Left ventricle myocardium superior (tissue), 1 donor: ENCODE measurements at regions not wholly inside any gene's neighbourhood (a gene's known extent, or its start where the extent isn't known, plus 50 kb on each side); places are given as distances from the start of the nearest gene placed in this dataset.

ENCODE experiments used
- ATAC-seq: fragments of 200-7000 bp; cut with Tn5 transposase; one replicate; pipeline ENCODE4 v1.9.1; 2020; ENCODE audit warnings: mild to moderate bottlenecking, moderate library complexity
- DNase-seq: peaks from one replicate; pipeline ENCODE4 v3.0.0-alpha.2; 2020
- intact Hi-C: fragments of 100-400 bp; cut with micrococcal nuclease; formaldehyde crosslinking; loops from one replicate; pipeline ENCODE4 v1.11.0; 2022
- donor health status: DM: no; HTN: yes; CAD: no; lungs with severe emphysema.

DNA sequence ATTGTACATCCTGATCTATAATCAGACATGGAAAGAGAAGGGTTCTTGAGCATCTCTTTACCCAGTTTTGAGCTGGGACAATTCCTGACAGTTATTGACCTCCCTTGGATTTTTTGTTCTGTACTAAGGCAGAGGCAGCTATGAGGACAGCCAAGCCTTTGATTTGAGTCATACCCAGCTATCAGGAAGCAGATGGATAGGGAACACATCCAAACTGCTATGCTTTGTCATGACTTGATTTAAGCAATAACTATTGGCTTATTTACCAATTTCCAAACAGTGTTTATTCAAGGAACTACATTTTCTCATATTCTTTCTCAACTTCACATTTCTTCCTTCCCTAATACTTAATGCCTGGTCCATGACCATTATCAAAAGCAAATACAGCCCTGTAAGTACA lies 396.4 kb upstream of the STEAP1 start:
- ATAC-seq: no peak
- DNase-seq: no peak
- intact Hi-C loops: no loop called here

DNA sequence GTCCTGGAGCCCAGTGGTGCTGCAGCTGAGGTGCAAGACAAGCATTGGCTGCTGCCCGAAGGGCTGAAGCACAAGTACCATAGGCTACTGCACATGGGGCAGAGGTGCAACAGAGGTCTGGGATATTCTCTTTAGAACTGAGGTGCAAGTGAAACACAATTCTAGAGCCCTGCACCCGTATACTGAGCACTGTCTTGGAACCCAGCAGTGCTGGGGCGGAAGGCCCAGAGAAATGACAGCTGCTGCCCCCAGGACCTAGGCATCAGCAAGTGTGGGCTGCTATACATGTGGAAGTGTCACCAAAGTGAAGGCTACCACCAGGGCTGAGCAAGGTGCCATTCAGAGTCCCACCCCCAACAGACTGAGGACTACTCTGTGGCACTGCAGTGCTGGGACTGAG lies 393.6 kb upstream of the STEAP1 start:
- intact Hi-C loops: no loop called here
- ATAC-seq: no peak
- DNase-seq: no peak

DNA sequence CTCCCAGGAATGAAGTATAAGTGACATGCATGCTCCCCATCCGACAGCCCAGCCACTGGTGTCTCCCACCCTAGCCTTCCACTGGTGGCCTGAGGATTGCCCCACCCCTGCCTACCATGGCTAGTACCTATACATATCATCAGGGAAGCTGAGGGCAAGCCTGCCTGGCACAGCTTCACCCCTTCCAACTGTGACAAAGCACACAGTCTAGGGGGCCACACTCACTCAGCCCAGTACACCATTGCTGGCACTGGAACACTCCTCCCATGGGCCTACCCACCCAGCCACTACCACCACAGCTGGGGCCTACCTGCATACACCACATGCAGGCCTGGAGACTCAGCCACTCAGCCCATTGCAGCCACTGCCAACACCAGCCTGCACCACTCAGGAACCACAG lies 393.1 kb upstream of the STEAP1 start:
- no peak for ATAC-seq
- DNase-seq: no peak
- intact Hi-C loops: no loop called here

DNA sequence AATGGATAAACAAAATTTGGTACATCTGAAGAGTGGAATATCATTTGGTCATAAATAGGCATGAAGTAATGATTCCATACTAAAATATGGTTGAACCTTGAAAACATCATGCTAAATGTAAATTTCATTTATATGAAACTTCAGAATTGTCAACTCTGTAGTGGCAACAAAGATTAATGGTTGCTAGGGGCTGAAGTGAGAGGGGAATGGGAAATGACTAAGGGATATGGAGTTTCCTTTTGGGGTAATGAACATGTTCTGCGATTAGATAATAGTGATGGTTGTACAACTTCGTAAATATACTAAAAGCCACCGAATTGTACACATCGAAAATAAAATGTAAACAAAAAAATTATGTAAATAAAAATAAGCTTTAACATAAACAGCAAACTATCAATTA lies 384.1 kb upstream of the STEAP1 start:
- ATAC-seq: no peak
- DNase-seq: no peak
- intact Hi-C loops: no loop called here

DNA sequence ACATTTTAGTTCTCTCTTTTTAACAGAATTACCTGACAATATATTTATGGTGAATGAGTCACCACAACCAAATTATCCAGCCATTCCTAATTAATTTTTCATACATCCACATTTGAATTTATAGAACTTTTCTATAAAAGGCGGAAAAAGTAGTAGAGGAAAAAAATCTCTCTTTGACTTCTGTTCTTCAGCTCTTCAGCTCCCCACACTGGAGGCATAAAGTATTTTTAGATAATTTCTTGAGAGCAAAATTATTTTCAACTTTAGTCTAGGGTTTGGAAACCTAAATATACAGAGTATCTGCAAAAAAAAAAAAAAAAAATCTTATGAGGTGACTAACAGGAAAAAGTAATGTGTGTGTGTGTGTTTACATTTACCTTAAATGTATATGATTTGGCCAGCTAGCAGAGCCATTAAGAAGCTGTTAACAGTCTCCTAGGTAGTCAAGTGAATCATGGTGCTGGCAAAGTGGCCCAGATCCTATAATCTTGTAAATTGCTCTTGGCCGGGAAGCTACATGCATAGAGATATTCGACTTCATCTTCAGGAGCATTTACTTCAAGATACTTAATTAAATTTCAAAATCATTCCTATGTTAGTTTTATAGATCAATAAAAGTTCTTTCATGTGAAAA lies 383.1 kb upstream of the STEAP1 start:
- ATAC-seq (no peak), DNase-seq (no peak)
- intact Hi-C loops: no loop called here

DNA sequence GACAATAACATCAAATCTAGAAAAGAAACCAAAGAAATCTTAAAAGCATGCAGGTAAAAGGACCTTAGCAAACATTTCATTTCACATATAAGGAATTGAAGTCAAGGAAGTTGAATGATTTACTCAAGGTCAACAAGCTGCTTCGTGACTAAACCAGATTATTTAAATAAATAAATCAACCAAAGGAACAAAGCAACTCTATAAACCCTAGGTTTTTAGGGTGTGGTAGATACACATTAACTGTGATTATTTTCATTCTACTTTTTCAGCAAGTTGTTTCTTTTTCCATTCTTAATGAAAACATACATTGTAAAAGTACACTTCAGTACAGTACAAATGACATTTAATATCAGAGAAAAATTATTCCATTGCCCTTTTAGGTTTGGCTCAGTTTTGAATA lies 382.0 kb upstream of the STEAP1 start:
- DNase-seq: no peak
- ATAC-seq: no peak
- intact Hi-C loops: no loop called here

DNA sequence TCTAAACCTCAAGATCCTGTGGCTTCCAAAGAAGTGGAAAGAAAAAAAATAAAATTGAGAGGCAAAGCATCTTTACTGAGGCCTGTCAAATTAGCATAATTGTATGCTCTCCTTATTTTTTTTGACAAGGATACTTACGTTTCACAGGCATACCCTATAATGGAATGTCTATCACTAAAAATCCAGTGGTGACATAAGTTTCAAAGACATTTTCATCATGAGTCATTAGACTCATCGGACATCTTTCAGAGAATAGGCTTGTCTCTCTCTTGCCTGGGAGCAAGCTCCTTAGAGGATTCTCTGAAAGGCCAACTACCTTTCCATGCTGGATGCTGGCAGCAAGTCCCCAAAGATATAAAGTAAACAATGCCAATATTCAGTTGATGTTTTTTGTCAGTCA lies 380.7 kb upstream of the STEAP1 start:
- DNase-seq: no peak
- intact Hi-C loops: no loop called here
- no peak for ATAC-seq

DNA sequence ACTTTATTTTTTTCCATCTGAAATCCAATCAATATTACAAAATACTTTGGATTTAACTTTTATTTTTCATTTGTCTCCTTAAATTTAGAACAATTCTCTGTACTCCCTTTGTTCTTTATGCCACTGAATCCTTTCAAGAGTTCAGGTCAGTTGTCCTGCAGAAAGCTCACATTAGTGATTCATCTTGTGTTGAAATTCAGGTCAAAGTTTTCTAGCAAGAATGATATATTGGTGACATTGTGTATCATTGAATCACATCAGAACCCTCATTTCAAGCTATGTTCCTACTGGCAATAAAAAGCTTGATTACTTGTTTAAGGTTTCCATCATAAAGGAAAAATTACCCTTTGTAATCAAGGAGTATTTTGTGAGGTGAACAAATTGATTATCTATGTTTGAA lies 378.8 kb upstream of the STEAP1 start:
- no peak for ATAC-seq
- intact Hi-C loops: no loop called here
- DNase-seq: no peak

DNA sequence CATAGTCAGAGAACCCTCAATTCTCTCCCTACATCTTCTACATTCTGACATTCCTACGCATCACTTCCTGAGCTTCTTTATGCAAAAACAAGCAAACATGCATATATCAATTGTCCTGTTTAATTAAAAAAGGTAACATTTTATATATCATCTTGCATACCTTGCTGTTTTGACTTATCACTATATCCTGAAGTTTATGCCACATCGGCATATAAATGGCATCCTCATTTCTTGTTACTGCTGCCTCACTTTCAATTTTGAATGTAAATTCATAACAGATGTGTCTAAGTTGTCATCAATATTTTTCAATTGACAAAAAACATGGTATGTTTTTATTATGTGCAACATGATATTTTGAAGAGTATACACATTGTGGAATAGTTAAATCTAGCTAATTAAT lies 377.3 kb upstream of the STEAP1 start:
- DNase-seq: no peak
- intact Hi-C loops: no loop called here
- no peak for ATAC-seq

DNA sequence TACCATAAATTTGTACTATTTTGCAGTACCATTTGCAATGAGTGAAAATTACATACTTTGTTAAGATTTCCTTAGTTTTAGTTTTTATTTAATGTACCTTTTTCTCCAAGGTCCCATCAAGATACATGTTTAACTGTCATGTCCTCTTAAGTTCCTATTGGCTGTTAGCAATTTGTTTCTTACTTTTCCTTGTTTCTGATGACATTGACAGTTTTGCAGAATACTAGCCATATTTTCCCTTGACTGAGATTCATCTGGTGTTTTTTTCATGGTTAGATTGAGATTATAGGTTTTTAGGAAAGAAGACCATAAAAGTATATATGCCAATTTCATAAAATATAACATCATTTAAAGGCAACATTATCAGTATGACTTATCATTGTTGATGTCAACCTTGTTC lies 376.8 kb upstream of the STEAP1 start:
- no peak for DNase-seq
- no peak for ATAC-seq
- intact Hi-C loops: no loop called here

DNA sequence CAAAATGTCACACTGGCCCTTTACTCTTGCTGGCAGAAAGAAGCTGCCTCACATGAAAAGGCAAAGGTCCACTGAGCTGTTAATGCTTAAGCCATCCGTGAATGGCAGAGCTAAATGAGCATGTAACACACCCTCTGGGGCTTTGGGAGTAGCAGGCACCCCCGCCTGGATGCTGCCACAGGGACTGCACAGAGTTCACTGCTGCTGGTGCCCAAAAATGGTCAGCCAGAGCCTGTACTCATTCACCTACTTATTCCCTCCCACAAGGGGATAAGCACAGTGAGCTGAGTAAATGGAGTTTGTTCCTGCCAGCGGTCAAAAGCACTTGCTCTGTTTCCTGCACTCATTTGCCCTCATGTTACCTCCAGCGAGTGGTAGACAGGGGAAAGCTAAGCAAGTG lies 374.0 kb upstream of the STEAP1 start:
- intact Hi-C loops: no loop called here
- no peak for DNase-seq
- ATAC-seq: no peak

DNA sequence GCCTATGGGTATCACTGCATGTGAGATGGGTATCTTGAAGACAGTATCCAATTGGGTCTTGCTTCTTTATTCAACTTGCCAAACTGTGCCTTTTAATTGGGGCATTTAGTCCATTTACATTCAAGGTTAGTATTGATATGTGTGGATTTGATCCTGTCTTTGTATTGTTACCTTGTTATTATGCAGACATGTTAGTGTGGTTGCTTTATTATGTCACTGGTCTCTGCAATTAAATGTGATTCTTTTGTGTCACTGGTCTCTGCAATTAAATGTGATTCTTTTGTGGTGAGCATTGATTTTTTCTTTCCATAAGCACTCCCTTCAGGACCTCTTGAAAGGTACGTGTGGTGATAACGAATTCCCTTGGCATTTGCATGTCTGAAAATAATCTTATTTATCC lies 357.8 kb upstream of the STEAP1 start:
- DNase-seq (no peak), ATAC-seq (no peak)
- intact Hi-C loops: no loop called here

DNA sequence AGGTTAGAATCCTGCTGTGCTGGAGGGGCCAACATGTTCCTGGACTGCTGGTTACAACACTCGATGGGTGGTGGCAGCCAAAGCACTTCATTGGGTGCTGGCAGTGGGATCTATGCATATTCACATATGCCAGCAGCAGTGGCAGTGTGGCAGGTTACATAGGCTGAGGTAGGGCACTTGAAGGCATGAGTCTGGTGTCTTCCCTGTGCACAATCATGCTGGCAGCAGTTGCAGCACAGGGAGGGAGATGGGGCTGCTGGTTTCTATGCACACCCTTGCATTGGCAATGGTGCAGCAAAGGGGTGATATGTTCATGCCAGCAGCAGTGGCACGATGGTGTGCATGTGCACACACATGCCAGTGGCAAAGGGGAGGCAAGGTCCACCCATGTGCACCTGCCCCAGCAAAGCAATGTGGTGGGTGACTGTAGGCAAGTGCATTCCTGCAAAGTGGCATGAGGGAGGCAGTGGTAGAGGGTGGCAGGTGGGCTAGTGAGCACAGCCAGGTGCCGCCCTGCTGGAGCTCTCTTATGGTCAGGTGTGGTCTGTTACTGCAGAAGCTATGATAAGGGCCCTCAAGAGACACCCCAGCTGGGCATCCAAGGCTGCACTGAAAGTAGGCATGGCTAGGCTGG lies 356.2 kb upstream of the STEAP1 start:
- DNase-seq: no peak
- intact Hi-C loops: no loop called here
- ATAC-seq: no peak

DNA sequence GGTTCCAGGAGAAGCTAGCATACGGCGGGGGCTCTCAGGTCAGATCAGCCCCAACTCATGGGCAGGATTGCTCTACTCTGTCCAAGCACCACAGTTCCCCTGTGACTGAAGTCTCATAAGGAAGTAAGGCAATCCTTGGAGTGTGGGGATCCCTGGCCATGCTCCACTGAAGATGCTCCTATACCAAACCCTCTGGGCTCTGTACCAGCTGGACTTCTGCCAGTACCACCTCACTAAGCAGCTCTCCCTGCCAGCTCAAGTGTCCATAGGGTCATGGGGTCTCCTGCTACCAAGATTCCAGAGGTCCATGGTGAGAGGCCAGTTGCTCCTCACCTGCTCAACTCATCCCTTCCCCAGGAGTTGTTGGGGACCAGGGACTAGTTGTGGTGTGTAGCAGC lies 355.7 kb upstream of the STEAP1 start:
- ATAC-seq (no peak), DNase-seq (no peak)
- intact Hi-C loops: no loop called here

DNA sequence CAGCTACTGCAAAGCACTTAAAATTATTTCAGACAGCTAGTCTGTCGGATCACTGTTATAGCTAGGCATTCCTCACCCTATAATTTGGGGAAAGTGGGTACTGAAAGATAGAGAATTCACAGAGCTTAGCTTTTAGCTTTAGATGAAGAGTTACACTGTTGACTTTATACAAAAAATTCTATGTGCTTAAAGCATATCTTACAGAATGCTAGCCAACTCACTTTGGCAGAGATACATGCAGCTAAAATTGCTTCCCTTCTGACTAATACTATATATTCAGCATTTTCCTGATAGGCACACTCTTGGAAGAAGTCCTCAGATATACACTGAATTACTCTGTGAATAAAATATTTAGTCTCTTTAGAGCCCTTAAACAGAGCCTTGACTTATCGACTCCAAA lies 353.5 kb upstream of the STEAP1 start:
- DNase-seq (no peak), ATAC-seq (no peak)
- intact Hi-C loops: no loop called here

DNA sequence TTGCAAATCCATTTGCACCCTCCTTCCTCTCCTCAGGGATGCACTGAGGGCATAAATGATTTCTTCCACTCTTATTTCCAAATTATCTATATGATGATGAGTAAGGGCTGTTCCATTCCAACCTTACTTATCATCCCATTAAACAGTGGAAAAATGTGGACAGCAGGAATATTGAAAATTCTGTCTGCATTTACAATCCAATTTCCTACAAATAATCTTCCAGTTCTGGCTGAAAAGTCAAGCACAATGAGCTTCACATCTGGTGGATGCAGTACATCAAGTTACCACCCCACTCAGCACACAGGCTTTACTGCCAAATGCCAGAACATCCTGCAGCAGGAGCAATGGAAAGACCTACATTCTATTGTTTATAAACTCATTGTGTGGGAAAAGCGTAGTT lies 345.0 kb upstream of the STEAP1 start:
- ATAC-seq: no peak
- intact Hi-C loops: no loop called here
- no peak for DNase-seq

DNA sequence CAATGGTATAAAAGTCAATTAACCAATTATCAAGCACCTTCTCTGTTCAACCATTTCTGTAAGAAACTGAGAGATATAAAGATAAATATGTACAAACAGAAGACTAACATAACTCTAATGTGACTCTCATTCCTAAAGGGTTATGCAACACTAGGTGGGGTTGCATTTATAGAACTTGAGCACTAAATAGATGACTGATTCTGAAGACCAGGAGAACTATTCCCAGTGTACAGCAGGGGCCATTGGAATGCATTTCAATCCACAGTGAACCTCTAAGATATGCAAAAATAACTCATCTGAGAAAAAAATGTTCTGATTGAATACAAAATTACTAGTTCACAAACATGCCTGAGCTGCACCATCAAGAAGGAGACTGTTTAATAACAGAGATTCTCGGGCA lies 341.2 kb upstream of the STEAP1 start:
- DNase-seq (no peak), ATAC-seq (no peak)
- intact Hi-C loops: no loop called here

DNA sequence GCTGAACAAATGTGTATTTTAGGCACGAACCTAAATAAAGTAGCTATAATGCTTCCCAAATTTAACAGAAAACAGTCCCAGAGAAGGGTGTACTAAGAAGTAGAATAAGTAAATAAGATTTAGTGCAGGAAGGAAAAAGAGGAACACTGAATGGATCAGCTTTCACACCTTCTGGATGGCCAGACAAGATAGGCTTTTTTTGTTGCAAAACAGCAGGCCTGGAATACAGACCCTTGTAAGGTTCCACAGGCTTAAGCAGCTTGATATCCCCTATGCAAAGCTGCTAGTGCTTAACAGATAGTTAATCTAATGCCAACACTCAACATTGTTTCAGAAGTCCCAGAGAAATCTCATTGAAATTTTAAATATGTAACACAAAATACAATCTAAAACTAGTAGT lies 328.1 kb upstream of the STEAP1 start:
- ATAC-seq (no peak), DNase-seq (no peak)
- intact Hi-C loops: no loop called here

DNA sequence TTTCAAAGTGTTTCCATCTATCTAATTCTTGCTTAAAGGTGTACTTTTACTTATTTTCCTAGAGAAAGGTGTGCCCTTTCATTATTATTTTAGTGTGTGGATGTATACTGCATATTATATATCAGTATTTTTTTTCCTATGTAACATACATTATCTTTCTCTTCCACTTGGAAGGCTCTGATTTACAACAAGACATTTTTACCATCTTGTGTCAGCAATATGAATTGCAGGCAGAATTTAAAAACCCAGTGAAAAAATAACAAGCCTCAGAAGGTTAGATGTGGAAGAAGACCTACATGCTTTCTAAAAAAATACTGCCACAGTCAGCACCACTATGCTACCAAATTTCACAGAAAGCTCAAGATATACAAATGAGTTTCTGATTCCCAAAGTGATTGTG lies 327.7 kb upstream of the STEAP1 start:
- ATAC-seq (no peak), DNase-seq (no peak)
- intact Hi-C loops: no loop called here

DNA sequence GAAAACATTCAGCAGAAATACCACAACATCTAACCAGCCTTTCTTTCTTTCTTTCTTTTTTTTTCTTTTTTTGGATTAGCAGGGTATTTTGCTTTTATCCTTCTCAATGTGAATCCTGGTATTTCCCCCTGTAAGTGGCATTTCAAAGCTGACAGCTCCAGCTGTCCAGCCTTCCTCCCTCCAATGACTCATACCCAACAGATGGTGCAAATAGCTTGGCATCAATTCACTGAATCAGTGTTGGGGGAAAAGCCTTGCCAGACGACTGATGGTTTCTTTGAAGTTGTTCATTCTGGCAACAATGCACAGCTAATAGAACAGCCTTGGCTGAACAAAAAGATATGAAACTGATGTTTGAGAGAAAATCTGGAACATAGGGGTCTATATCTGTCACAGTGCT lies 316.8 kb upstream of the STEAP1 start:
- ATAC-seq (no peak), DNase-seq (no peak)
- intact Hi-C loops: no loop called here

DNA sequence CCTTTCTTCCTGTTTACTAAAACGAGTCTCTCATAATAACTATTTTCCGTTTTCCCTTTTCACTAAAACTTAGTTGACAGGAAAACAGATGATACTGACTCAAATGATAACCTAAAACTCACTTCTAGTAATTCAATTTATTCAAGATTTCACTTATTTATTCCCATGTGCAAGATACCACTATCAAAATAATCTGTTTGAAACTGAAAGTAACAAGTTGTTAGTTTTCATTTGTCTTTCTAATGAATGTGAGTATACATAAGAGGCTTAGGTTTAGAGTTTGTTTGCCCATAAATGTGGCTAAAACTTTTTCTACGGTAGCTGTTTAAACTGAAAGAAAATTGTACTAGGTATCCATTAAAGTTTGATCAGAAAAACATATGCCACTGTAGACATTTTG lies 314.9 kb upstream of the STEAP1 start:
- intact Hi-C loops: no loop called here
- ATAC-seq (no peak), DNase-seq (no peak)

DNA sequence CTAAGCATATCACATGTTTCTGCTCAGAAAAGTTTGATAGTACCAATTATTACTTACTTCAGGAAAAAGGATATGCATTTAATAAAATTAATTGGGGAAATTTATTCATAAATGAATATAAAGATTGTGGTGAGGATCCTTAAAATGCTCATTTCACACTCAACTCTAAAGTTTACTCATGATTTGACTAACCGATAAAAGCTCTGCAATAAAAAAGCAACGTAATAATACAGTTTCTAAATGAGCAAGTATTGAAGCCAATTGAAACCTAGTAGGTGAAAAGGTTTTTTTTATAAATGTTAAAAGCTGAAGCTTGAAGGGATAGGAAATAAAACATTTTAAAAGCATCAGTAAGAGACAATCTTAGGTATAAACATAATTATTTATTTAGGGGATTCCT lies 308.3 kb upstream of the STEAP1 start:
- no peak for ATAC-seq
- intact Hi-C loops: no loop called here
- DNase-seq: no peak
